ENCODE measurements at regions not wholly inside any gene's neighbourhood (a gene's known extent, or its start where the extent isn't known, plus 50 kb on each side); places are given as distances from the start of the nearest gene placed in this dataset.

DNA sequence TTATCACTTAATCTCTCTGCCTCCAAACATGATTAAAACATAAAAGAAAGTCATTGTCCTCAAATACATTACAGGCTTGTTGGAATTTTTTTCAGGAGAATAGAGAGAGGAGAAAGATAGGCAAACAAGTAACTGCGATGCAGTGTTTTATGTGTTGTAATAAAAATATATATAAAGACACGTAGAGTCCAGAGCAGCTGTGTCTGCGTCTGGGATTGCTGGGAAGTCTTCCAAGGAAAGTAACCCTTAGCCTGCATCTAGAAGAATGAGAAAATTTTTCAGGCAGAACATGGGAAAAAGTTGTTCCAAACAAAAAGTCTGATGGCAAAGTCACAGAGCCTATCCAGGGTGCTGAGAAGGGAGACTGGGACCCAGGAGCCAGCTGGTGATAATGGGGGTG lies 91.8 kb upstream of the ST6GAL2 start:
- DNase-seq (ENCODE audit: low spot score): no peak
- no peak overlapping the region for H3K4me3 ChIP-seq
- TF ChIP-seq, protein P1, sequence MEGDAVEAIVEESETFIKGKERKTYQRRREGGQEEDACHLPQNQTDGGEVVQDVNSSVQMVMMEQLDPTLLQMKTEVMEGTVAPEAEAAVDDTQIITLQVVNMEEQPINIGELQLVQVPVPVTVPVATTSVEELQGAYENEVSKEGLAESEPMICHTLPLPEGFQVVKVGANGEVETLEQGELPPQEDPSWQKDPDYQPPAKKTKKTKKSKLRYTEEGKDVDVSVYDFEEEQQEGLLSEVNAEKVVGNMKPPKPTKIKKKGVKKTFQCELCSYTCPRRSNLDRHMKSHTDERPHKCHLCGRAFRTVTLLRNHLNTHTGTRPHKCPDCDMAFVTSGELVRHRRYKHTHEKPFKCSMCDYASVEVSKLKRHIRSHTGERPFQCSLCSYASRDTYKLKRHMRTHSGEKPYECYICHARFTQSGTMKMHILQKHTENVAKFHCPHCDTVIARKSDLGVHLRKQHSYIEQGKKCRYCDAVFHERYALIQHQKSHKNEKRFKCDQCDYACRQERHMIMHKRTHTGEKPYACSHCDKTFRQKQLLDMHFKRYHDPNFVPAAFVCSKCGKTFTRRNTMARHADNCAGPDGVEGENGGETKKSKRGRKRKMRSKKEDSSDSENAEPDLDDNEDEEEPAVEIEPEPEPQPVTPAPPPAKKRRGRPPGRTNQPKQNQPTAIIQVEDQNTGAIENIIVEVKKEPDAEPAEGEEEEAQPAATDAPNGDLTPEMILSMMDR (IDR thresholded peaks at IDR 0.05): no peak
- no peak overlapping the region for H3K27ac ChIP-seq

GRCh38 chr2:106978647-106979046 lies 92.7 kb upstream of the ST6GAL2 start:
- Histone ChIP-seq H3K27ac (no peak overlapping the region), H3K4me3 (no peak overlapping the region)
- TF ChIP-seq, protein P1 (IDR thresholded peaks at IDR 0.05): no peak
- no peak for DNase-seq (ENCODE audit: low spot score)

- TF ChIP-seq, protein P1 (IDR thresholded peaks at IDR 0.05): no peak
- DNase-seq (ENCODE audit: low spot score): no peak
- H3K4me3 ChIP-seq: no peak overlapping the region
Observed at GRCh38 chr2:106981491-106981890, 95.5 kb upstream of the ST6GAL2 start.

DNA sequence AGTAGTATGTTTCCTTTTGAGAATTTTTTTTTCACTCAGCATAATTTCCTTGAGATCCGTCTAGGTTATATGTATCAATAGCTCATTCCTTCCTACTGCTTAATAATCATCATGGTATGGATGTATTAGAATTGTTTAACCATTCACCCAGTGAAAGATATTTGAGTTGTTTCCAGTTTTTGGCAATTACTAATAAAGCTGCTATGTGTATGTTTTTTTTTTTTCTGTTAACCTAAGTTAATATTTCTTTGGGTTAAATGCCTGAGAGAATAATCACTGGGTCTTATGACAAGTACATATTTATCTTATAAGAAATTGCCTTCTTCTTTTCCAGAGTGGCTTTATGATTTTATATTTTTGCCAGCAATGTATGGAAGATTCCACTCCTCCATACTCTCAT lies 96.4 kb upstream of the ST6GAL2 start:
- H3K4me3 ChIP-seq: no peak overlapping the region
- TF ChIP-seq, protein P1 (IDR thresholded peaks at IDR 0.05): no peak

More at GRCh38 chr2:106981491-106981890, 95.5 kb upstream of the ST6GAL2 start:
- no peak overlapping the region for H3K27ac ChIP-seq

GRCh38 chr2:106983305-106983704 lies 97.3 kb upstream of the ST6GAL2 start:
- H3K4me3 ChIP-seq: no peak overlapping the region
- DNase-seq (ENCODE audit: low spot score): no peak
- H3K27ac ChIP-seq: no peak overlapping the region
- TF ChIP-seq, protein P1 (IDR thresholded peaks at IDR 0.05): no peak

More for the DNA sequence above, 96.4 kb upstream of the ST6GAL2 start:
- no peak for DNase-seq (ENCODE audit: low spot score)
- no peak overlapping the region for H3K27ac ChIP-seq

GRCh38 chr2:106988361-106988760 lies 102.4 kb upstream of the ST6GAL2 start:
- DNase-seq (ENCODE audit: low spot score): no peak
- Histone ChIP-seq H3K27ac (no peak overlapping the region), H3K4me3 (no peak overlapping the region)
- TF ChIP-seq, protein P1 (IDR thresholded peaks at IDR 0.05): no peak

GRCh38 chr2:106990297-106990696 lies 104.3 kb upstream of the ST6GAL2 start:
- TF ChIP-seq, protein P1 (IDR thresholded peaks at IDR 0.05): no peak
- no peak overlapping the region for H3K27ac ChIP-seq
- no peak overlapping the region for H3K4me3 ChIP-seq
- DNase-seq (ENCODE audit: low spot score): no peak
